Body of pancreas (tissue), 4 donors: ENCODE measurements at regions not wholly inside any gene's neighbourhood (a gene's known extent, or its start where the extent isn't known, plus 50 kb on each side); places are given as distances from the start of the nearest gene placed in this dataset.
"Not testable (repeated sequence)": the region's sequence is repeated elsewhere in the genome, so short reads cannot be mapped to it uniquely, and the experiment has no call there.

Source experiments
- ATAC-seq: fragments of 150-250 bp; one replicate; pipeline ENCODE4 v1.9.1; 2016
- DNase-seq, 4 donors: peaks; one replicate each; pipeline ENCODE4 v3.0.0-alpha.2; 2019
- H3K27ac ChIP-seq, 4 donors: fragments of 200-600 bp; sonication (generic); 1 replicate in 3 of 4; 2 replicates in 1 of 4; pipeline versions ENCODE4 v1.5.1 to v1.6.1; 2016 to 2019; ENCODE audit warnings: mild to moderate bottlenecking in 1 of 4, mixed read lengths in 1 of 4, moderate library complexity in 1 of 4
- H3K27me3 ChIP-seq, 2 donors: fragments of 200-600 bp; sonication (generic); one replicate each; pipeline ENCODE4 v1.6.0; 2016; ENCODE audit warnings: mild to moderate bottlenecking in 1 of 2
- H3K36me3 ChIP-seq, 2 donors: fragments of 200-600 bp; sonication (generic); replicated peaks in 1 of 2; 2 replicates each; pipeline ENCODE4 v1.5.1; 2016; ENCODE audit warnings: low read depth in 2 of 2; ENCODE audit not compliant: insufficient read depth in 1 of 2
- H3K4me1 ChIP-seq: fragments of 200-600 bp; sonication (generic); one replicate; pipeline ENCODE4 v1.6.0; 2016
- H3K4me3 ChIP-seq, 2 donors: fragments of 200-600 bp; sonication (generic); 1 replicate in 1 of 2; 2 replicates in 1 of 2; pipeline ENCODE4 v1.5.1; 2016 to 2019
- H3K9me3 ChIP-seq, 3 donors: fragments of 200-600 bp; sonication (generic); 1 replicate in 2 of 3; 2 replicates in 1 of 3; pipeline ENCODE4 v1.5.1; 2016
- POLR2A ChIP-seq, 3 donors: fragments of 450-650 bp; IDR thresholded peaks; one replicate each; pipeline ENCODE4 v1.6.1; 2016; ENCODE audit warnings: antibody characterized with exemption in 3 of 3, mild to moderate bottlenecking in 2 of 3
- WGBS, 2 donors: methylation state at CpG; one replicate each; pipeline ENCODE4 v1.1.5; 2017; 5-methylcytosine and 5-hydroxymethylcytosine counted together
- intact Hi-C: fragments of 100-400 bp; cut with DNase I; formaldehyde crosslinking; loops from one replicate; pipeline ENCODE4 v1.15.1; 2023
- TF ChIP-seq, protein P1 (sequence below), 7 experiments: fragments of 450-650 bp in 4 of 7; fragments of 200-600 bp in 3 of 7; sonication (generic) in 3 of 7; IDR thresholded peaks; one replicate each; pipeline ENCODE4 v1.5.1; 2016 to 2019; ENCODE audit warnings: antibody characterized with exemption in 7 of 7

DNA sequence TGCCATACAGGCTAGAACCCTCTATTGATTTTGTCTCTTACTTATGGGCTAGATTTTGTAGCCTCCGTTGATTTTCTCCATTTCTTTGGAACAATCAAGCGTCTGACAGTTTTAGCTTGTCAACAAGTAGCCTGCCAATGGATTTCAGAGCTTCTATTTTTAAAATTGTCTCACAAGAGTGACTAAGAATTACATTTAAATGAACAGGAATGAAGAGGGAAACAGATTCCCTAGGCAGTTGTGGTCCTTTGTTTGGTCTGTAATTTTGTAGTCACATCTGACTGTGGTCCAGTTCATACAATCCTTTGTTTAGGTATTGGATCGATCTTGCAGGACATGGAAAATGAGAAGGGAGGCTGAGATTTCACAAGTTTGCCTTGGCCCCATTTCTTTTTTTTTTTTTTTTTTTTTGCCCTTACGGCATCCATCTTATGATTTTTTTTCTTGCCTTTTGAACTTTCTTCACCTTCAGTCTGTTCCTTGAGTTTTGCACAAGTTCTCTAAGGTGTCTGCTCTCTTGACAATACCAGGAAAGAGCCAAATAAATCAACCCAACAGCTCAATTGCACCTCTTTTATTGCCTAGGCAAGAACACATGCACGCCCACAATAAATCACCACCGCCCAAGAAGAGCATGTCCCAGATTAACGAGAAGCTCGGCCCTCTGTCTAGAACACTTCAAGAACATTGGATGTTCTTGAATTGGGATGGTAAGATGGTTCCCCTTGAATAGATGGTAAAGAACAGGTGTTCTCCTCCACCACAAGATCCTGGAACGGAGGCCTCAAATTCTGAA is 86.5 kb upstream of the EGFL6 start:
- H3K27me3 ChIP-seq = no peaks in the 10 kb centered on the region
- TF ChIP-seq, protein P1, sequence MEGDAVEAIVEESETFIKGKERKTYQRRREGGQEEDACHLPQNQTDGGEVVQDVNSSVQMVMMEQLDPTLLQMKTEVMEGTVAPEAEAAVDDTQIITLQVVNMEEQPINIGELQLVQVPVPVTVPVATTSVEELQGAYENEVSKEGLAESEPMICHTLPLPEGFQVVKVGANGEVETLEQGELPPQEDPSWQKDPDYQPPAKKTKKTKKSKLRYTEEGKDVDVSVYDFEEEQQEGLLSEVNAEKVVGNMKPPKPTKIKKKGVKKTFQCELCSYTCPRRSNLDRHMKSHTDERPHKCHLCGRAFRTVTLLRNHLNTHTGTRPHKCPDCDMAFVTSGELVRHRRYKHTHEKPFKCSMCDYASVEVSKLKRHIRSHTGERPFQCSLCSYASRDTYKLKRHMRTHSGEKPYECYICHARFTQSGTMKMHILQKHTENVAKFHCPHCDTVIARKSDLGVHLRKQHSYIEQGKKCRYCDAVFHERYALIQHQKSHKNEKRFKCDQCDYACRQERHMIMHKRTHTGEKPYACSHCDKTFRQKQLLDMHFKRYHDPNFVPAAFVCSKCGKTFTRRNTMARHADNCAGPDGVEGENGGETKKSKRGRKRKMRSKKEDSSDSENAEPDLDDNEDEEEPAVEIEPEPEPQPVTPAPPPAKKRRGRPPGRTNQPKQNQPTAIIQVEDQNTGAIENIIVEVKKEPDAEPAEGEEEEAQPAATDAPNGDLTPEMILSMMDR (IDR thresholded peaks at IDR 0.05) = no peak
- no peak for TF ChIP-seq POLR2A (IDR thresholded peaks at IDR 0.05)
- H3K9me3 ChIP-seq = no peaks in the 10 kb centered on the region
- no peak for ATAC-seq
- H3K36me3 ChIP-seq = no peaks in the 10 kb centered on the region
- no peak overlapping the region for H3K4me3 ChIP-seq
- WGBS, 2 donors = 84 to 91% methylated on average over 8 to 9 of the region's 9 CpGs
- intact Hi-C loops = loop anchor here (10.0 kb wide), 1 partner anchor 518 kb away; no protein-coding TSS in a partner anchor
- H3K27ac ChIP-seq = no peak overlapping the region
- DNase-seq = no peak
- H3K4me1 ChIP-seq = peaks cover 8% of the 10 kb centered on the region

DNA sequence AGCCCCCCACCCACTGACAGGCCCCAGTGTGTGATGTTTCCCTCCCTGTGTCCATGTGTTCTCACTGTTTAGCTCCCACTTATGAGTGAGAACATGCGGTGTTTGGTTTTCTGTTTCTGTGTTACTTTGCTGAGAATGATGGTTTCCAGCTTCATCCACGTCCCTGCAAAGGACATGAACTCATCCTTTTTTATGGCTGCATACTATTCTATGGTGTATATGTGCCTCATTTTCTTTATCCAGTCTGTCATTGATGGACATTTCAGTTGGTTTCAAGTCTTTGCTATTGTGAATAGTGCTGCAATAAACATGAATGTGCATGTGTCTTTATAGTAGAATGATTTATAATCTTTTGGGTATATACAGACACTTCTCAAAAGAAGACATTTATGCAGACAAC is 88.6 kb upstream of the EGFL6 start:
- H3K27me3 ChIP-seq, ATAC-seq, H3K27ac ChIP-seq, H3K36me3 ChIP-seq, H3K4me1 ChIP-seq, H3K4me3 ChIP-seq, H3K9me3 ChIP-seq, DNase-seq: not testable (repeated sequence)
- WGBS, 2 donors = 89% methylated on average over 2 of the region's 2 CpGs; no CpG with 5 or more reads in 1 of the 2 donors
- intact Hi-C loops = loop anchor here (10.0 kb wide), 1 partner anchor 516 kb away; no protein-coding TSS in a partner anchor

DNA sequence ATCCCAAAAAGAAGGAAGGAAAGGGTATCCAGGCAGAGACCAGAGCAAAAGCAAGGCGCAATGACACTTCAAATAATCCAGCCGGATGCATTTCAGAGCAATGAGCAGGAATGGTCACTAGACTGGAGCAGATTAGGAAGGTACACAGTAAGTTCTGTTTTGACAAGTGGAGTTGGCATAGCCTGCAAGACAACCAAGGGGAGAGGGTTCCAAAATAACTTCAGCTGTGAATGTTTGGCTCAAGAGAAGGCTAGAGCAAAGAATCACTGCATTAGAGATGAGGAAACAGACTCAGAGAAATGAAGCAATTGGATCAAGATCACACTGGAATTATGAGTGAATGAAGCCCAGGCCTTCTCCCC is 90.0 kb upstream of the EGFL6 start:
- Histone ChIP-seq H3K9me3 (no peaks in the 10 kb centered on the region), H3K27ac (no peak overlapping the region), H3K4me1 (no peaks in the 10 kb centered on the region), H3K4me3 (no peak overlapping the region), H3K27me3 (no peaks in the 10 kb centered on the region), H3K36me3 (no peaks in the 10 kb centered on the region)
- intact Hi-C loops = no loop called here
- ATAC-seq (no peak), DNase-seq (no peak)
- TF ChIP-seq, protein P1 (IDR thresholded peaks at IDR 0.05) = no peak
- no peak for TF ChIP-seq POLR2A (IDR thresholded peaks at IDR 0.05)
- 77 to 78% methylated on average over 2 of the region's 2 CpGs for WGBS, 2 donors

DNA sequence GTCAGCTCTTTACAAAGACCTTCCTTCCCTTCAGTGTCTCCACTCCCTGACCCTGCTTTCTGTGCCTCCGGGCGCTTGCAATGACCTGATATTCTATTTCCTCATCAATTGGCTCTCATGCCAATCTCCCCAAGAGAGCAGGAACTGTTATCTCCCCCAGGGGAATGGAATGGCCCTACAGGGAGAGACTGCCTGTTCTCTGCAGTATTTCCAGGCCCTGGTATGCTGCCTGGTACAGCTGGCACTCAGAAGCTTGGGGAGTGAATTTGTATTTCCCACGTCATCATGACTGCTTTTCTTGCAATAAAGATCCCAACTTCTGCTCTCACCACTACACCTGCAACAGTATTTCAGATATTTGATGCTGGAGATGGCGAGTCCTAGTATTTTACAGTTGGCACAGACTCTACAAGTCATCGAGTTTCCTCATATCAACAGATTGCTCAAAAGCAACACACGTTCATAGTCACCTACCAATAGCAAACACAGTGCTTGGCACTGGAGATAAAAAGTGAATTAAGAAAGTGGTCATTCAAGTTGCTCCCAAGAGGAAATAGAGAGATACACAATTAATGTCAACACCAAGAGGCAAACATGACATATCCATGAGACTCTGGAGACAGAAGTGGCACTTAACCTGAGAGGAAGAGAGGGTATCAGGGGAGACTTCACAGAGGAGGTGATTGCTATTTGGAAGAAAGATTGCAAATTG is 90.5 kb upstream of the EGFL6 start:
- H3K4me1 ChIP-seq = no peaks in the 10 kb centered on the region
- no peak for DNase-seq
- H3K4me3 ChIP-seq = no peak overlapping the region
- H3K27me3 ChIP-seq = no peaks in the 10 kb centered on the region
- no peak for ATAC-seq
- no peak for TF ChIP-seq POLR2A (IDR thresholded peaks at IDR 0.05)
- TF ChIP-seq, protein P1 (IDR thresholded peaks at IDR 0.05) = no peak
- no peaks in the 10 kb centered on the region for H3K9me3 ChIP-seq
- intact Hi-C loops = no loop called here
- 51 to 65% methylated on average over 5 of the region's 6 CpGs for WGBS, 2 donors
- no peaks in the 10 kb centered on the region for H3K36me3 ChIP-seq
- no peak overlapping the region for H3K27ac ChIP-seq

DNA sequence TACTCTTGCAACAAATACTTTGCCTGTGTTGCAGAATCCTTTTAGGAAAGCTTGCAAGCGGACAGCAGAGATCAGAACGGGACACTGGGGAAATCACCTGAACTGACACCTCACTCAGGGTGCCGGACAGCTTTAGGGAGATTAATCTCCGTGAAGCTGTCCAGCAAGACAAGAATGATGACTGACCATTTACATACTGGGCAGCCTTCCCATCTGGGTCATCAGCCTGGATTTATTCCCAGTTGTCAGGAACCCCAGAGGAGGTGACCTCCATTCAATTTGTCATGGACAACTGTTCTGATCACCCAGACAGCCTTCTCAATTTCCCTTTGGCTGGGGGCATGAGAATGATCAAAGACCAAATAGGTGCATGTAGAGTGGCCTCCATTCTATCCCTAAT is 93.0 kb upstream of the EGFL6 start:
- no peak for TF ChIP-seq POLR2A (IDR thresholded peaks at IDR 0.05)
- TF ChIP-seq, protein P1 (IDR thresholded peaks at IDR 0.05) = no peak
- no peaks in the 10 kb centered on the region for H3K36me3 ChIP-seq
- H3K4me1 ChIP-seq = no peaks in the 10 kb centered on the region
- no peaks in the 10 kb centered on the region for H3K9me3 ChIP-seq
- DNase-seq = no peak
- intact Hi-C loops = no loop called here
- no peak overlapping the region for H3K27ac ChIP-seq
- no peaks in the 10 kb centered on the region for H3K27me3 ChIP-seq
- WGBS, 2 donors = 51 to 79% methylated on average over 4 of the region's 4 CpGs
- no peak overlapping the region for H3K4me3 ChIP-seq
- ATAC-seq = no peak
